Limb (tissue), 2 donors: ENCODE measurements at regions not wholly inside any gene's neighbourhood (a gene's known extent, or its start where the extent isn't known, plus 50 kb on each side); places are given as distances from the start of the nearest gene placed in this dataset.

Experiments
- DNase-seq, 2 donors: peaks; one replicate each; pipeline ENCODE4 v3.0.0-alpha.2; 2016; ENCODE audit errors: extremely low spot score in 2 of 2

- DNase-seq, result no peak
Measured at GRCh38 chr2:120949957-120950590, 214.4 kb downstream of the GLI2 start.

DNA sequence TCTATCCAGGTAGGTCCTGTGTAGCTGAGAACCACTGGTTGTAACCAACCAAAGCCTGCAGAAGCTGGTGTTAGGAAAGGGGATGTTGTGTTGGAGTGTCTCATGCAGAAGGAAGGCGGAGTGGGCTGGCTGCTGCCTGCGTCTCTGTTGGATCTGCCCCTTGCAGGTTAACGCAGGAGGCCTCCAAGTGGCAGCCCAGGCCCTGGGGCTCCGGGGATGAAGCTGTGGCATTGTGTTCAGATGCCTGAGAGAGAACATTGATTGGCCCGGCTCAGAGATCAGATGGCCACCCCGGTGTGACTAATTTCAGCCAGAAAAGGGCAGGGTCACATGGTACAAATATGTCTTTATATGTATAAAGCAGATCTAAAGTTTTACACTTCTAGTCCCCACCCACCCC, 216.0 kb downstream of the GLI2 start:
- no peak for DNase-seq

GRCh38 chr2:120952318-120952717, 216.7 kb downstream of the GLI2 start:
- DNase-seq, result no peak

- DNase-seq, result peak in 1 of 2 donors; percentile 12
Measured at GRCh38 chr2:120953066-120953756, 217.5 kb downstream of the GLI2 start.

GRCh38 chr2:120953843-120954584, 218.3 kb downstream of the GLI2 start:
- DNase-seq, result no peak

DNA sequence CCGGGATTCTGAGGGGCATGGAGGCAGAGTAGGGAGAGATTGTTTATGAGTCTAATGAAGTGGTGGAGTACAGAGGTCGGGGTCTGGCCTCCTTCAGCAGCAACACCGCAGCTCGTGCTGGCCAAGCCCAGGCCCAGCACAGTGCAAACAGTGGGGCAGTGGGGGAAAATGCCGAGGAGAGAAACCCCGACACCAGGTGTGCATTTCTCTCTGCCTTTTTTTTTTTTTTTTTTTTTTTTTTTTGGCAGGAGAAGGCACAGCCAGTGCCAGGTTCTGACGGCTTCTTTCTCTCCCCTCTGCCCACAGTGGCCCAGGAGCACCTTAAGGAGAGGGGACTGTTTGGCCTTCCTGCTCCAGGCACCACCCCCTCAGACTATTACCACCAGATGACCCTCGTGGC, 219.3 kb downstream of the GLI2 start:
- DNase-seq, result no peak

GRCh38 chr2:120955427-120955826, 219.8 kb downstream of the GLI2 start:
- no peak for DNase-seq

DNA sequence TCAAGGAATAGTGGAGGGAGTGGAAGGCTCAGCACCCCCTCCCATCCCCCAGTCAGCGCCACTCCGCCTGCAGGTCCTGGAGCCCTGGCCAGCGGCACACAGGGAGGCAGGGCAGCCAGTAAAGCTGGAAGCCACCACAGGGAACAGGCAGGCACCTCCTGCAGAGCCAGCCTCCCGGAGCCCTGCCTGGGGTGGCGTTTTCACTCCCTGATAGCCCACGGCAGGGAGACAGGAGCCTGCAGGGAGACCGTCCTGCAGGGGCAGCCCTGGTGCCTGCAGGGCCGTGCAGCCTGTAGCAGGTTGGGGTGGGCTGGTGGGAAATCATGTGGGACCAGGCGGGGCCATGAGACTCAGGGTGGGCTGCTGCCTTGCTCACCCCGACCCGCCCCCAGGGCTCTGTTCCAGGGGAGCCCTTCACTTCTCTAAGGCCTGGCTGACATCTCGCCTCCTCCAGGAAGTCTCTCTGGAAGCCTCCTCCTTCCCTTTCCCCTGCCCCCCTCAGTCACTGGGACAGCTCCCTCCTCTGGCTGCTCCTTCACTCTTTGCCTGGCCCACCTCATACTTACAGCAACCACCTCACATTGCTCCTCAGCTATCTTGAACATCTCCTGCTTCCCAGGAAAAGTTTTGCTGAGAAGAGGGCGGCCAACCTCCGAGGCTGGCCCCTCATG, 221.0 kb downstream of the GLI2 start:
- no peak for DNase-seq

GRCh38 chr2:120957905-120958304, 222.2 kb downstream of the GLI2 start:
- DNase-seq, result no peak

DNA sequence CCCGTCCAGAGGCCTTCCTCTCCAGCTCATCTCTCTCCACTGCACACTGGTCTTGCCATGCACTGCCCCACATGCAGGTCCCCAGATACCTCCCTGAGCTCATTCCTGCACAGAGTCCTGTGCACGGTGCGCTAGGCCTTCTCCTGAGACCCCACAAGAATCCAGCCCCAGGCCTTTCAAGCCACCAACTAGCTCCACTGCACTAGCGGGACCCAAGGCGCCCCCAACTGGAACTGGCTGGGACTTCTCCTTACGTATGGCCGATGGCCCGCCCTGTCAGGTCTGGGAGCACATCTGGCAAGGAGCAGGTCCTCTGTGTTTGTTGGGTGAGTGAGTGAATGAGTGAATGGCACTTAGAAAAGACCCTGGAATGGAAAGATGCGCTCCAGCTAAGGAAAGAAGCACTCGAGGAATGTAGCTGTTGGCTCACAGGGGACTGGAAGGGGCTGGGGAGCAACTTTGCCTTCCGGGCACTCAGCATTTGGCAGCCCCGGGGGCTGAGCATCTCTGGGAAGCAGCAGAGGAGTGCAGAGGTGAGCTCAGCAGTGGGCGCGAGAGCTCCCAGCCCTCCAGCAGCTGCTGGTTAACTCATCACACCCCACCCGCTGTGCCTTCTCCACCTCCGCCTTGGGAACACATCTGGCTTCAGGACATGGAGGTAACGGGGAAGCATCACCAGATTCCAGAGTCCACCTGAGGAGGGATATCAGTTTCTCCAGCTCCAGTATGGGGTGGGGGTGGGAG, 223.1 kb downstream of the GLI2 start:
- DNase-seq, result peak in 1 of 2 donors; percentile 58

- peak in 1 of 2 donors; percentile 73 for DNase-seq
Measured at GRCh38 chr2:120959426-120959825, 223.8 kb downstream of the GLI2 start.

DNA sequence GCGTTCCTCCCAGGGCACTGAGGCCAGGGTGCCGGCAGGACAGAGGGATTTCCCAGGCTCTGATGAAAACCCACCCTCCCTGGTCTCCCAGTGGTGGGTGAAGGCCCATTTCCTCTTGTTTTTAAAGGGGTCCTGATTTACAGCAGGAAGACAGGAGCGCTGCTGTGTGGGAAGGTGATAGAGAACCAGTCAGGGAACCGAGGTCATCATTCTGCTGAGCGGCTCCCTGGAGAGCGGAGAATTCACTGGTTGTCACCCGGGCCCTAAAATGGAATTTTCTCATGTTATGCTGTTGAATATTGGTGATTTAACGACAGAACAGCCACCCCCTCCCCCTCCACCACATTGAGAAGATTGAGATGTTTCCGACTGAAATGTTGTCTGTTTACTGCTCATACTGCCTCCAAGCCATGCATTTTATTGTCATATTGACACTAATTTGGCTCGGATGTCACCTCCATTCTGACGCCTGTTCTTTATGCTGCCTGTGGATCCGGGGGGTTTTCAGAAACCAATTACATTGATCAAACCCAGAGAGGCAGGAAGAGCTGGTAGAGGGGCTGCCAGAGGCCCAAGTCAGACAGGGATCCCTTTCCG, 225.2 kb downstream of the GLI2 start:
- DNase-seq, result no peak

DNA sequence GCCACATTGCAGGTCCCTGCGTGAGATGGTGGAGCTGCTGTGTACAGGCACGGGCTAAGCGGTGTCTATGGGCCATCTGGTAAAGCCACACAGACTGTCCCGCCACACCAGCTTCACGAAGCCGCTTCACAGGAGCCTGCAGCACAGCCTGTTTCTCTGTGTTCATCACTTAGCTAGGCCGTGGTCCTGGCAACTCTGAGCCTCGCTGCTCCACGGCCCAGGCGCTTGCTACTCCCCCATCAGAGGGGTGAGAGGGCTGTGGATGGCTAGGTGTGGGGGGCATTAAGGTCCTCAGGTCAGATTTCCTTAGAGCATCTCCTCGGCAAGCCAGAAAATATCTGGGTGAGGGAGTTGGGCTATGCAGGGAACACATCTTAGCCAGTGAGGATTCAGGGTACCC, 225.7 kb downstream of the GLI2 start:
- no peak for DNase-seq

DNA sequence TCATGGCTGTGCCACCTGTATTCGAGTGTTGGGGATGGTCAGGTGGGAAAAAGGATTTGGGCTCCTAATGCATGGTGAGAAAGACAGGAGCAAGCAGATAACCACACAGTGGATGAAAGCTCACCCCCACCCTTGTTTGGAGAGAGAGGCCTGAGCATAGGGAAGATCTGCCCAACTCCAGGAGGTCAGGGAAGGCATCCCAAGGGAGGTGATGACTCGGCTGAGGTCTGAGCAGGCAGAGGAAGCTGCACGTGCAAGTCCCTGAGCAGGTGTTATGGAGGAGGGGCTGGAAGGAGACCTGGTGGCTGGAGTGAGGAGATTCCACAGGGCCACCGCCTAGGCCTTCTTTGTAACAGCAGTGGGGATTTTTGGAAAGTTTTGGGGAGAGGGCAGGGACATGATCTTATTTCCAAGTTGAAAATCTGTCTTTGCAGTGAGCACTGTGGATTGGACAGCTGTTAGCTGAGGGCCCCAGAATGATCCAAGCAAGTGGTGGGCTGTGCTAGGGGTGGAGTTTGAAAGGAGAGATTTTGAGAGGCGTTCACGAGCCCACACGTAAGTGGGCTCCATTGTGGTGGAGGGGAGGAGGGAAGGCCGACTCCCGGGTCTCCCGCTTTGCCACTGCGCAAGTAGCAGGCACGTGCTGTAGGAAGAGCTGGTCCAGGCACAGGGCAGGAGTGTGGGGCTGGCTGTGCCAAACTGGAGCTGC, 228.5 kb downstream of the GLI2 start:
- DNase-seq, result no peak

DNA sequence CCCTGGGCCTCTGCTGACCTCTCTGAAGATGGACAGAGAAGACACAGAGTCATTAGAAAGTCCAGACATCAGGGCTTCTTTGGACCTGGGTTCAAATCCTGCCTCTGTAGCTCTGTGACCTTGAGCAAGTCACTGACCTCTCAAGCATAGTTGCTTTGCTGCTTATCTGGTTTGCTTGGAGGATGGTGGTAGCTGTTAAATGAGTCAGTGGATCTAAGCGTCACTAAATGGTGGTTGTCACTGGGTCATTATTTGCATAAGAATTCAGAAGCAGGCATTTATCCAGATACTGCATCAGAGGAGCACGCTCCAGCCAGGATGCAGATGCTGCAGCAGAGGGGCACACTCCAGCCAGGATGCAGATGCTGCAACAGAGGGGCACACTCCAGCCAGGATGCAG, 229.2 kb downstream of the GLI2 start:
- no peak for DNase-seq

GRCh38 chr2:120966510-120967254, 231.0 kb downstream of the GLI2 start:
- DNase-seq, result no peak

DNA sequence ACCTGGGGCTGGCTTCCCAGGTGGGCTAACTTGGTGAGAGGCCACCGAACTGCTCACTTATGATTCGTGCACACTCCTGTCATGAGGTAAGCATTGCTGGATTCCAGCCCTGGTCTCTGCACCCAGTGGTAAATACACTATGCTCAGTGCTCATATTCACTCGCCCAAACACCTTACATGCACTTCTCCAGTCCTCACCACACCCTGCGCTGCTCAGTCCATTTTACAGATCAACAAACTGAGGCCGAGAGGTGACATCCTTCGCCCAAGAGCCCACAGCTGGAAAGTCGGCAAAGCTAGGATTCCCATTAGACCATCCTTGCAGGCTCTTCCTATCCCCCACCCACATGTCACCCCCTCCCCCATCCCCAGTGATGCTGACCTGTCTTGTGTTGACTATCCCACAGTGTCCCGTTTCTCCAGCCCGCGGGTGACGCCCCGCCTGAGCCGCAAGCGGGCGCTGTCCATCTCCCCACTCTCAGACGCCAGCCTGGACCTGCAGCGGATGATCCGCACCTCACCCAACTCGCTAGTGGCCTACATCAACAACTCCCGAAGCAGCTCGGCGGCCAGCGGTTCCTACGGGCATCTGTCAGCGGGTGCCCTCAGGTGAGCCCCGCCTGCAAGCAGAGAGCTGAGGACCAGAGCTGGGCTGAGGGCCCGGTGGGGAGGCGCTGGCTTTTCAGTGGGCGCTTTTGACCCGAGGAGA, 232.8 kb downstream of the GLI2 start:
- DNase-seq, result no peak

GRCh38 chr2:120969613-120970355, 234.1 kb downstream of the GLI2 start:
- no peak for DNase-seq
